LNCaP clone FGC (cell line): ENCODE measurements at regions not wholly inside any gene's neighbourhood (a gene's known extent, or its start where the extent isn't known, plus 50 kb on each side); places are given as distances from the start of the nearest gene placed in this dataset.

Experiments used
- DNase-seq: peaks from one replicate; pipeline ENCODE4 v3.0.0-alpha.2; 2011; ENCODE audit warnings: low read depth
- H3K4me3 ChIP-seq: 2 replicates; pipeline ENCODE4 v1.5.1; 2011; ENCODE audit warnings: mild to moderate bottlenecking, low read depth, low read length, control low read depth
- TF ChIP-seq, protein P1 (sequence below): IDR thresholded peaks from 2 replicates; pipeline ENCODE4 v1.5.1; 2012; ENCODE audit warnings: mild to moderate bottlenecking; ENCODE audit not compliant: control insufficient read depth, insufficient read depth; ENCODE audit errors: extremely low read depth

DNA sequence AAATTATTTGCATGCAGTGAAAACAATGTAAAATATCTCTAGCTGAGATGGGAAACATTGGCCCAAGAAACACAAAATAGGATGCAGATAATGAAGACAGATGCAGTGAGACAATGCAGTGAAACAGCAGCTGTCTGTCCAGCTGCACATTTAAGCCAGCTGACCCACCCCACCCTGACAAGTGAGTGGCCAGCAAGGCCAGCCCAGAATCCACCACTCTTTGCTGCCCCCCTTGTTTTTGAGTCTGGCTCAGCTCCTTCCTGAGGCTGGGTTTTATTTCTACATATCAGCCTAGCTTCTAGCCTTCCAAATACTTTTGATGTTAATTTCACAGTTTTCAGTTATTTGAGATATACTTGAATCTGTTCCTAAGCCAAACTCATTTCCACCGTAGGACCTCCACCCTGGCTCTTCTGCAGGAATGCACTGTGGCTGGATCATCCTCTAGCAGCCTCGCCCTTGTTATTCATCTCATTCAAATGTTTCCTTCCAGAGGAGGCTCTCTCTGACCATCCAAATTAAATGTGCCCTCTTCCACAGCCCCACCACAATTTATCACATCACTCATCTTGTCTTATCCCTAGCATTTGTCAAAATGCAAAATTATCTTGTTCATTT is 154.1 kb upstream of the POU2AF2 start:
- no peak overlapping the region for H3K4me3 ChIP-seq
- TF ChIP-seq, protein P1, sequence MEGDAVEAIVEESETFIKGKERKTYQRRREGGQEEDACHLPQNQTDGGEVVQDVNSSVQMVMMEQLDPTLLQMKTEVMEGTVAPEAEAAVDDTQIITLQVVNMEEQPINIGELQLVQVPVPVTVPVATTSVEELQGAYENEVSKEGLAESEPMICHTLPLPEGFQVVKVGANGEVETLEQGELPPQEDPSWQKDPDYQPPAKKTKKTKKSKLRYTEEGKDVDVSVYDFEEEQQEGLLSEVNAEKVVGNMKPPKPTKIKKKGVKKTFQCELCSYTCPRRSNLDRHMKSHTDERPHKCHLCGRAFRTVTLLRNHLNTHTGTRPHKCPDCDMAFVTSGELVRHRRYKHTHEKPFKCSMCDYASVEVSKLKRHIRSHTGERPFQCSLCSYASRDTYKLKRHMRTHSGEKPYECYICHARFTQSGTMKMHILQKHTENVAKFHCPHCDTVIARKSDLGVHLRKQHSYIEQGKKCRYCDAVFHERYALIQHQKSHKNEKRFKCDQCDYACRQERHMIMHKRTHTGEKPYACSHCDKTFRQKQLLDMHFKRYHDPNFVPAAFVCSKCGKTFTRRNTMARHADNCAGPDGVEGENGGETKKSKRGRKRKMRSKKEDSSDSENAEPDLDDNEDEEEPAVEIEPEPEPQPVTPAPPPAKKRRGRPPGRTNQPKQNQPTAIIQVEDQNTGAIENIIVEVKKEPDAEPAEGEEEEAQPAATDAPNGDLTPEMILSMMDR: no peak
- no peak for DNase-seq

DNA sequence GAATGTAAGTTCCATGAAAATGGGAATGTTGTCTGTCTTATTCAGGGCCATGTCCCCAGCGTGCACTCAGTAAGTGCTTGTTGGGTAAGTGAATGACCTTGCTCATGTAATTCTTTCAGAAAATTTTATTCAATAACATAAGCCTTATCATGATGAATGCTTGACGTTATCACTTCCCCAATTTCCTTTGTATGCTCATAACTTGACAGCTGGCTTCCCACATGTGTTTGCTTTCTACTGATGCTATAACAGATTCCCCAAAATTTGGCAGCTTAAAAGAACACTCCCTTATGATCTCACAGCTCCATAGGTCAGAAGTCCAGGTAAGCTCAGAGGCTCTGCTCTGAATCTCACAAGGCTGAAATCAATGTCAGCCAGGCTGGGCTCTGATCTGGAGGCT is 155.8 kb upstream of the POU2AF2 start:
- no peak for DNase-seq
- TF ChIP-seq, protein P1: no peak
- H3K4me3 ChIP-seq: no peak overlapping the region

DNA sequence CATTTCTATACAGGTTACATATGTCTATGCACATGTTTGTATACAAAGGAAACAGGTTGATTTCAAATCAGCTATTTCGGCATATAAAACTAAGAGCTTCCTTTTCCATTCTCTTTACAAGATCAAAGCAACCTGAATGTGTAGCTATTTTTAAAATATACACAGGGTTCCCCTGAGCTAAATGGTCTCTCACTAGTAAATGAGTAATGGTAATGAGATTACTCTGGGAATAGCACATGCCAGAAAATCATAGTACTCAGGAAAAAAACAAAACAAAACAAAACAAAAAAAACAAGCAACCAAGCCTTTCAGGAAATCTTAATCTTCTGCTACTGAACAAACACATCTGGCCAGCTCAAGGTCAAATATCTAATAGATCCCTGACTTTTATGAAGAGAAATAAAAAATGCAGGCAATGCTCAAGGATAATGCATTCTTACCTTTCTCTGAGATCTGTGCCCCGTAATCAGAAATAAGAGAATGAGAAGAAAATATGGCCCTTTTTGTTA is 156.6 kb upstream of the POU2AF2 start:
- H3K4me3 ChIP-seq: no peak overlapping the region
- no peak for DNase-seq
- TF ChIP-seq, protein P1: no peak

DNA sequence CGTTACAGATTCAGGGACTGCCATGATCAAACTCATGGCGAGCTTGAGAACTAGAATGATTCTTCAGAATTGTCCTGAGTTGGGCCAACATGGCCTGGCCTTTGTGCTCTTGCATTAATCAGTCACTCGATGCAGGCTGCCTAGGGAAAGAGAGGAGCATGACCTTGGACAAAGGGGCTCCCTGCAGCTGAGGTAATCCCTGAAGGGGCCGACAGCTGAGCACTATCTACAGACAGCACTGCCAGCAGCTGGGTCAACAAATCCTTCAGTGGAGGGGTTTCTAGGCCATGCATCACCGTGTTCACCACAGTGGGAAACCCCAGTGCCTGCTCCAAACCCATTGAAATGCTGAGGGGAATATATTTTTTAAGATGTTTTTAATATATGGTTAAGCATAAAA is 159.5 kb upstream of the POU2AF2 start:
- TF ChIP-seq, protein P1: no peak
- DNase-seq: no peak
- H3K4me3 ChIP-seq: no peak overlapping the region

DNA sequence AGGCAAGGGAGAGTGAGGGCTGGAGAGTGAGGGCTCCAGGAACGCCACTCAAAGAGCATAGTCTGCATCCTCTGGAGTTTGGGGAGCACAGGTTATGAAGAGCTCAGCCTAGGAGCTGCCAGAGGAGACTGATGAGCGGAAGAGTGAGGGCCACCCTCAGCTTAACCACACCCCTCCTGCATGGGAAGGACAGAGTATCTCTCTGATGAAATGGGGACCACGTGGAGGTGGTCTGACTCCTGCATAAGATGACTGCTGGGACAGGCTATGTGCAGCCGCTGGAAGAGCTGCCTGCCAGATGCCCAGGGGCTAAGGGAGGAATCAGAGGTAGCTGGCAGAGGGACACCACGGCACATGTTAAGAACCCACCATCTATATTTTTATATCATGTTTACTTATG is 162.9 kb upstream of the POU2AF2 start:
- no peak overlapping the region for H3K4me3 ChIP-seq
- TF ChIP-seq, protein P1: no peak
- DNase-seq: no peak

DNA sequence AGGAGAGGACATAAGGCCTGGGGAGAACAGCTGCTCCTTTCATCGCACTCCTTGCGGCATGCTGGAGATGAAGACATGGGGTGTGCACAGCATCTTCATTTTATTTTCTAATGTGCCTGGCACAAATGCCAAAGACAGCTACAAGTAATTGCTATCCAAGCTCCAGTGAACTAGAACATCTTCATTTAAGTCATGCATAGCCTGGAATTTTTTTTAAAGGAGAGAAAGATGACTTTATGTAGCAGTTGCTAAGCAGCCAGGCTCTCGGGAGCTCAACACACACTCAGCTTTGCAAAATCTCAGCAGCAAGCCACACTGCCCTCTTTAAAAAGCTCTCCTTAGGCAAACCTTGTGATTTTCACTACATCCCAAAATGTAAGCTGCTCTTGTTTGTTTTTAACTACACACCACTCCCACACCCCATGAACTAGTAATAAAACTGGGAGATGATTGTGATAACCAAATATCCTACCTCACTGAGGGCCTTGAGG is 164.5 kb upstream of the POU2AF2 start:
- TF ChIP-seq, protein P1: no peak
- DNase-seq: peak; percentile 66
- H3K4me3 ChIP-seq: no peak overlapping the region
